GM19043 (cell line): ENCODE measurements at regions not wholly inside any gene's neighbourhood (a gene's known extent, or its start where the extent isn't known, plus 50 kb on each side); places are given as distances from the start of the nearest gene placed in this dataset.
"Not testable (repeated sequence)": the region's sequence is repeated elsewhere in the genome, so short reads cannot be mapped to it uniquely, and the experiment has no call there.

Experiments
- ATAC-seq: cut with Tn5 transposase; IDR thresholded peaks from one replicate; pipeline ENCODE4 v1.9.1; 2021; ENCODE audit warnings: low read depth; ENCODE audit not compliant: unreplicated experiment

GRCh38 chr6:11307226-11307625 is 74.8 kb upstream of the NEDD9 start:
- no peak for ATAC-seq

- no peak for ATAC-seq
Observed at GRCh38 chr6:11304946-11305345, 72.5 kb upstream of the NEDD9 start.

- not testable (repeated sequence) for ATAC-seq
Observed at GRCh38 chr6:11299876-11300428, 67.5 kb upstream of the NEDD9 start.

- ATAC-seq: not testable (repeated sequence)
Observed at GRCh38 chr6:11299421-11299784, 66.9 kb upstream of the NEDD9 start.

- no peak for ATAC-seq
Observed at GRCh38 chr6:11298651-11299420, 66.4 kb upstream of the NEDD9 start.

GRCh38 chr6:11297376-11297729 is 64.9 kb upstream of the NEDD9 start:
- no peak for ATAC-seq

- ATAC-seq: no peak
Observed at GRCh38 chr6:11296449-11297375, 64.2 kb upstream of the NEDD9 start.

- ATAC-seq: no peak
Observed at GRCh38 chr6:11295969-11296368, 63.5 kb upstream of the NEDD9 start.

GRCh38 chr6:11294228-11294627 is 61.8 kb upstream of the NEDD9 start:
- ATAC-seq: no peak

GRCh38 chr6:11292594-11293236 is 60.2 kb upstream of the NEDD9 start:
- no peak for ATAC-seq

GRCh38 chr6:11292091-11292490 is 59.6 kb upstream of the NEDD9 start:
- ATAC-seq: no peak

GRCh38 chr6:11291582-11291981 is 59.1 kb upstream of the NEDD9 start:
- ATAC-seq: no peak

GRCh38 chr6:11290027-11290426 is 57.6 kb upstream of the NEDD9 start:
- ATAC-seq: no peak

GRCh38 chr6:11288065-11288464 is 55.6 kb upstream of the NEDD9 start:
- ATAC-seq: no peak

GRCh38 chr6:11284996-11285395 is 52.5 kb upstream of the NEDD9 start:
- no peak for ATAC-seq

- no peak for ATAC-seq
Observed at GRCh38 chr6:11283629-11284028, 51.2 kb upstream of the NEDD9 start.

- ATAC-seq: no peak
Observed at GRCh38 chr6:11282875-11283274, 50.4 kb upstream of the NEDD9 start.
